ENCODE measurements at regions not wholly inside any gene's neighbourhood (a gene's known extent, or its start where the extent isn't known, plus 50 kb on each side); places are given as distances from the start of the nearest gene placed in this dataset.

GRCh38 chr7:119706608-119707007, 566.4 kb upstream of the KCND2 start:
- no peak for DNase-seq (ENCODE audit: low read depth)
- TF ChIP-seq, protein P1, sequence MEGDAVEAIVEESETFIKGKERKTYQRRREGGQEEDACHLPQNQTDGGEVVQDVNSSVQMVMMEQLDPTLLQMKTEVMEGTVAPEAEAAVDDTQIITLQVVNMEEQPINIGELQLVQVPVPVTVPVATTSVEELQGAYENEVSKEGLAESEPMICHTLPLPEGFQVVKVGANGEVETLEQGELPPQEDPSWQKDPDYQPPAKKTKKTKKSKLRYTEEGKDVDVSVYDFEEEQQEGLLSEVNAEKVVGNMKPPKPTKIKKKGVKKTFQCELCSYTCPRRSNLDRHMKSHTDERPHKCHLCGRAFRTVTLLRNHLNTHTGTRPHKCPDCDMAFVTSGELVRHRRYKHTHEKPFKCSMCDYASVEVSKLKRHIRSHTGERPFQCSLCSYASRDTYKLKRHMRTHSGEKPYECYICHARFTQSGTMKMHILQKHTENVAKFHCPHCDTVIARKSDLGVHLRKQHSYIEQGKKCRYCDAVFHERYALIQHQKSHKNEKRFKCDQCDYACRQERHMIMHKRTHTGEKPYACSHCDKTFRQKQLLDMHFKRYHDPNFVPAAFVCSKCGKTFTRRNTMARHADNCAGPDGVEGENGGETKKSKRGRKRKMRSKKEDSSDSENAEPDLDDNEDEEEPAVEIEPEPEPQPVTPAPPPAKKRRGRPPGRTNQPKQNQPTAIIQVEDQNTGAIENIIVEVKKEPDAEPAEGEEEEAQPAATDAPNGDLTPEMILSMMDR (IDR thresholded peaks at IDR 0.05; ENCODE audit: low read length, missing control alignments), result no peak
- H3K4me3 ChIP-seq (replicated peaks; ENCODE audit: low read depth, low read length), result no peak overlapping the region

- TF ChIP-seq, protein P1 (IDR thresholded peaks at IDR 0.05; ENCODE audit: low read length, missing control alignments), result no peak
- no peak overlapping the region for H3K4me3 ChIP-seq (replicated peaks; ENCODE audit: low read depth, low read length)
- DNase-seq (ENCODE audit: low read depth), result peak; percentile 7
Observed at GRCh38 chr7:119708891-119709290, 564.1 kb upstream of the KCND2 start.

DNA sequence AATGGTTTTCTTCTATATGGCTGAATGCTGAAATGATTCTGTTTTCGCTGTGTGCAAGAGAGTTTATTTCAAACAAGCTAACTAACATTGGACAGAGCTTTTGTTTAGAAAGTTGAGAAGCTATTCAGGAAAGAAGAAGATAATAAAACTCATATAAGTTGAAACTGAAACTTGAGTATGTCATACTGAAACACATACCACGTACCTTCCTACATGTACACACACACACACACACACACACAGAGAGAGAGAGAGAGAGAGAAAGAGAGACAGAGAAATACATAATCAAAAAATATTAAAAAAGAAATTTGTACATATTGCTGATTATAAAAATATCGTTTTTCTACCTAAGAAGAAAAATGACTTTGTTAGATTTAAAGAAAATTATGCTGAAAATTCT, 561.9 kb upstream of the KCND2 start:
- TF ChIP-seq, protein P1 (IDR thresholded peaks at IDR 0.05; ENCODE audit: low read length, missing control alignments), result no peak
- no peak for DNase-seq (ENCODE audit: low read depth)
- no peak overlapping the region for H3K4me3 ChIP-seq (replicated peaks; ENCODE audit: low read depth, low read length)

GRCh38 chr7:119712886-119713462, 560.0 kb upstream of the KCND2 start:
- H3K4me3 ChIP-seq (replicated peaks; ENCODE audit: low read depth, low read length), result no peak overlapping the region
- TF ChIP-seq, protein P1 (IDR thresholded peaks at IDR 0.05; ENCODE audit: low read length, missing control alignments), result no peak
- no peak for DNase-seq (ENCODE audit: low read depth)

- TF ChIP-seq, protein P1 (IDR thresholded peaks at IDR 0.05; ENCODE audit: low read length, missing control alignments), result no peak
- DNase-seq (ENCODE audit: low read depth), result no peak
Observed at GRCh38 chr7:119713606-119714005, 559.4 kb upstream of the KCND2 start.

GRCh38 chr7:119720541-119720940, 552.4 kb upstream of the KCND2 start:
- TF ChIP-seq, protein P1 (IDR thresholded peaks at IDR 0.05; ENCODE audit: low read length, missing control alignments), result no peak
- peak; percentile 92 for DNase-seq (ENCODE audit: low read depth)
- H3K4me3 ChIP-seq (replicated peaks; ENCODE audit: low read depth, low read length), result no peak overlapping the region

More at GRCh38 chr7:119713606-119714005, 559.4 kb upstream of the KCND2 start:
- H3K4me3 ChIP-seq (replicated peaks; ENCODE audit: low read depth, low read length), result no peak overlapping the region
